Osteoblast (primary cell): ENCODE measurements at regions not wholly inside any gene's neighbourhood (a gene's known extent, or its start where the extent isn't known, plus 50 kb on each side); places are given as distances from the start of the nearest gene placed in this dataset.

Experiments
- DNase-seq: peaks from one replicate; pipeline ENCODE4 v3.0.0; 2011; ENCODE audit warnings: low spot score, mixed read lengths; ENCODE audit not compliant: insufficient read length; ENCODE audit errors: missing footprints
- H2AFZ ChIP-seq: 2 replicates; pipeline ENCODE4 v1.6.0; 2011; ENCODE audit warnings: mild to moderate bottlenecking, low read length
- H3K27ac ChIP-seq: 2 replicates; pipeline ENCODE4 v1.5.1; 2011; ENCODE audit warnings: mild to moderate bottlenecking, low read depth, low read length, moderate library complexity
- H3K27me3 ChIP-seq: 2 replicates; pipeline ENCODE4 v1.6.0; 2012; ENCODE audit warnings: mild to moderate bottlenecking, control low read depth, inconsistent platforms, low read length, moderate library complexity; ENCODE audit not compliant: insufficient read depth
- H3K36me3 ChIP-seq: 2 replicates; pipeline ENCODE4 v1.5.1; 2011; ENCODE audit warnings: mild to moderate bottlenecking, low read length, control low read depth, moderate library complexity; ENCODE audit not compliant: insufficient read depth
- H3K4me1 ChIP-seq: 2 replicates; pipeline ENCODE4 v1.5.1; 2011; ENCODE audit warnings: mild to moderate bottlenecking, low read length, control low read depth, moderate library complexity; ENCODE audit not compliant: insufficient read depth
- H3K4me2 ChIP-seq: 2 replicates; pipeline ENCODE4 v1.6.0; 2011; ENCODE audit warnings: mild to moderate bottlenecking, low read length; ENCODE audit not compliant: insufficient read depth
- H3K4me3 ChIP-seq: fragments of 200-600 bp; sonication (generic); 3 replicates; pipeline ENCODE4 v1.5.1; 2012; ENCODE audit warnings: mild to moderate bottlenecking, low read length, inconsistent platforms; ENCODE audit not compliant: insufficient read depth
- H3K79me2 ChIP-seq: 2 replicates; pipeline ENCODE4 v1.6.0; 2012; ENCODE audit warnings: mild to moderate bottlenecking, low read length, control low read depth, inconsistent platforms; ENCODE audit not compliant: insufficient read depth
- H3K9me3 ChIP-seq: 2 replicates; pipeline ENCODE4 v1.5.1; 2011; ENCODE audit warnings: low read depth, low read length, control low read depth
- H4K20me1 ChIP-seq: 2 replicates; pipeline ENCODE4 v1.6.0; 2012; ENCODE audit warnings: mild to moderate bottlenecking, low read length, control low read depth; ENCODE audit not compliant: insufficient read depth
- TF ChIP-seq, protein P1 (sequence below): IDR thresholded peaks from 2 replicates; pipeline ENCODE4 v1.5.1; 2011; ENCODE audit warnings: mild to moderate bottlenecking, low read depth, low read length, moderate library complexity; ENCODE audit errors: extremely low read depth

GRCh38 chr22:33167998-33168790, 110.0 kb upstream of the SYN3 start:
- Histone ChIP-seq H3K27ac (no peak overlapping the region), H3K27me3 (no peaks in the 10 kb centered on the region), H2AFZ (no peak overlapping the region), H3K36me3 (no peaks in the 10 kb centered on the region), H3K4me3 (no peak overlapping the region), H4K20me1 (no peaks in the 10 kb centered on the region), H3K9me3 (no peaks in the 10 kb centered on the region), H3K4me1 (no peaks in the 10 kb centered on the region), H3K4me2 (no peak overlapping the region), H3K79me2 (no peaks in the 10 kb centered on the region)
- DNase-seq, result no peak
- TF ChIP-seq, protein P1, sequence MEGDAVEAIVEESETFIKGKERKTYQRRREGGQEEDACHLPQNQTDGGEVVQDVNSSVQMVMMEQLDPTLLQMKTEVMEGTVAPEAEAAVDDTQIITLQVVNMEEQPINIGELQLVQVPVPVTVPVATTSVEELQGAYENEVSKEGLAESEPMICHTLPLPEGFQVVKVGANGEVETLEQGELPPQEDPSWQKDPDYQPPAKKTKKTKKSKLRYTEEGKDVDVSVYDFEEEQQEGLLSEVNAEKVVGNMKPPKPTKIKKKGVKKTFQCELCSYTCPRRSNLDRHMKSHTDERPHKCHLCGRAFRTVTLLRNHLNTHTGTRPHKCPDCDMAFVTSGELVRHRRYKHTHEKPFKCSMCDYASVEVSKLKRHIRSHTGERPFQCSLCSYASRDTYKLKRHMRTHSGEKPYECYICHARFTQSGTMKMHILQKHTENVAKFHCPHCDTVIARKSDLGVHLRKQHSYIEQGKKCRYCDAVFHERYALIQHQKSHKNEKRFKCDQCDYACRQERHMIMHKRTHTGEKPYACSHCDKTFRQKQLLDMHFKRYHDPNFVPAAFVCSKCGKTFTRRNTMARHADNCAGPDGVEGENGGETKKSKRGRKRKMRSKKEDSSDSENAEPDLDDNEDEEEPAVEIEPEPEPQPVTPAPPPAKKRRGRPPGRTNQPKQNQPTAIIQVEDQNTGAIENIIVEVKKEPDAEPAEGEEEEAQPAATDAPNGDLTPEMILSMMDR, result no peak

GRCh38 chr22:33166206-33166605, 108.0 kb upstream of the SYN3 start:
- Histone ChIP-seq H3K4me3 (no peak overlapping the region), H3K27ac (no peak overlapping the region), H3K4me2 (no peak overlapping the region), H3K4me1 (no peaks in the 10 kb centered on the region), H4K20me1 (no peaks in the 10 kb centered on the region), H3K36me3 (no peaks in the 10 kb centered on the region), H3K9me3 (no peaks in the 10 kb centered on the region), H2AFZ (no peak overlapping the region), H3K27me3 (no peaks in the 10 kb centered on the region), H3K79me2 (no peaks in the 10 kb centered on the region)
- TF ChIP-seq, protein P1, result no peak
- DNase-seq, result no peak

- H3K27ac ChIP-seq, result no peak overlapping the region
- no peaks in the 10 kb centered on the region for H4K20me1 ChIP-seq
- no peak overlapping the region for H3K4me2 ChIP-seq
- H3K36me3 ChIP-seq, result no peaks in the 10 kb centered on the region
- no peaks in the 10 kb centered on the region for H3K27me3 ChIP-seq
- no peaks in the 10 kb centered on the region for H3K9me3 ChIP-seq
- DNase-seq, result no peak
- no peak overlapping the region for H3K4me3 ChIP-seq
- H3K4me1 ChIP-seq, result no peaks in the 10 kb centered on the region
- H3K79me2 ChIP-seq, result no peaks in the 10 kb centered on the region
- H2AFZ ChIP-seq, result no peak overlapping the region
- TF ChIP-seq, protein P1, result no peak
These were observed 105.6 kb upstream of the SYN3 start for GRCh38 chr22:33163815-33164214.

DNA sequence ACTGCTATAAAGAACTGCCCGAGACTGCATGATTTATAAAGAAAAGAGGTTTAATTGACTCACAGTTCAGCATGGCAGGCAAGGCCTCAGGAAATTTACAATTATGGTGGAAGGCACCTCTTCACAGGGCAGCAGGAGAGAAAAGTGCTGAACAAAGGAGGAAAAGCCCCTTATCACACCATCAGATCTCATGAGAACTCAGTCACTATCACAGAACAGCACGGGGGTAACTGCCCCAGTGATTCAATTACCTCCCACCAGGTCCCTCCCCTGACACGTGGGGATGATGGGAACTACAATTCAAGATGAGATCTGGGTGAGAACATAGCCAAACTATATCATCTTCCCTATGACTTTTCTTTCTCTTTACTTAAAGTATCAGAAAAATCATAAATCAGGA, 104.0 kb upstream of the SYN3 start:
- H3K79me2 ChIP-seq, result no peaks in the 10 kb centered on the region
- no peaks in the 10 kb centered on the region for H3K27me3 ChIP-seq
- no peaks in the 10 kb centered on the region for H3K9me3 ChIP-seq
- TF ChIP-seq, protein P1, result no peak
- H2AFZ ChIP-seq, result no peak overlapping the region
- DNase-seq, result no peak
- H3K4me3 ChIP-seq, result no peak overlapping the region
- H3K4me1 ChIP-seq, result no peaks in the 10 kb centered on the region
- H3K4me2 ChIP-seq, result no peak overlapping the region
- H3K27ac ChIP-seq, result no peak overlapping the region
- no peaks in the 10 kb centered on the region for H3K36me3 ChIP-seq
- H4K20me1 ChIP-seq, result no peaks in the 10 kb centered on the region
